Esophagus squamous epithelium (tissue), 5 donors: ENCODE measurements at regions not wholly inside any gene's neighbourhood (a gene's known extent, or its start where the extent isn't known, plus 50 kb on each side); places are given as distances from the start of the nearest gene placed in this dataset.

Source experiments
- DNase-seq: peaks from one replicate; lab custom pipeline; 2025; lab: John Stamatoyannopoulos, UW
- H3K27ac ChIP-seq, 4 donors: fragments of 200-600 bp; sonication (generic); one replicate each; pipeline ENCODE4 v1.5.1; 2016 to 2019; ENCODE audit warnings: mild to moderate bottlenecking in 1 of 4
- H3K27me3 ChIP-seq, 4 donors: fragments of 200-600 bp; sonication (generic); 1 replicate in 3 of 4; 2 replicates in 1 of 4; pipeline versions ENCODE4 v1.5.1 to v1.6.0; 2017 to 2021; ENCODE audit warnings: antibody characterized with exemption in 1 of 4
- H3K36me3 ChIP-seq, 3 donors: fragments of 200-600 bp; sonication (generic); one replicate each; pipeline ENCODE4 v1.5.1; 2016 to 2019
- H3K4me1 ChIP-seq, 3 donors: fragments of 200-600 bp; sonication (generic); one replicate each; pipeline ENCODE4 v1.5.1; 2017 to 2019
- H3K4me3 ChIP-seq, 4 donors: fragments of 200-600 bp; sonication (generic); 1 replicate in 3 of 4; 2 replicates in 1 of 4; pipeline ENCODE4 v1.5.1; 2016 to 2019; ENCODE audit warnings: mild to moderate bottlenecking in 2 of 4, moderate library complexity in 1 of 4
- H3K9me3 ChIP-seq, 3 donors: fragments of 200-600 bp; sonication (generic); one replicate each; pipeline ENCODE4 v1.5.1; 2016 to 2019
- POLR2A ChIP-seq, 4 donors: fragments of 450-650 bp; IDR thresholded peaks; one replicate each; pipeline ENCODE4 v1.6.1; 2017; ENCODE audit warnings: antibody characterized with exemption in 4 of 4, mild to moderate bottlenecking in 4 of 4, moderate library complexity in 3 of 4
- WGBS, 2 donors: methylation state at CpG; one replicate each; pipeline ENCODE4 v1.1.5; 2018; 5-methylcytosine and 5-hydroxymethylcytosine counted together
- intact Hi-C: fragments of 100-400 bp; cut with DNase I; formaldehyde crosslinking; loops from one replicate; pipeline ENCODE4 v1.15.0; 2022
- TF ChIP-seq, protein P1 (sequence below), 6 experiments: fragments of 450-650 bp in 4 of 6; fragments of 200-600 bp in 2 of 6; sonication (generic) in 2 of 6; IDR thresholded peaks; one replicate each; pipeline ENCODE4 v1.5.1; 2016 to 2019; ENCODE audit warnings: antibody characterized with exemption in 6 of 6, mild to moderate bottlenecking in 4 of 6, moderate library complexity in 4 of 6
- donor health status: DM: yes; HTN: yes; CAD: no.

GRCh38 chr10:107741971-107742370 is 577.5 kb upstream of the SORCS1 start:
- DNase-seq, result no peak
- no peak overlapping the region for H3K4me3 ChIP-seq
- H3K4me1 ChIP-seq, result no peaks in the 10 kb centered on the region
- H3K9me3 ChIP-seq, result no peaks in the 10 kb centered on the region
- no peaks in the 10 kb centered on the region for H3K27me3 ChIP-seq
- no peaks in the 10 kb centered on the region for H3K36me3 ChIP-seq
- TF ChIP-seq POLR2A (IDR thresholded peaks at IDR 0.05), result no peak
- TF ChIP-seq, protein P1, sequence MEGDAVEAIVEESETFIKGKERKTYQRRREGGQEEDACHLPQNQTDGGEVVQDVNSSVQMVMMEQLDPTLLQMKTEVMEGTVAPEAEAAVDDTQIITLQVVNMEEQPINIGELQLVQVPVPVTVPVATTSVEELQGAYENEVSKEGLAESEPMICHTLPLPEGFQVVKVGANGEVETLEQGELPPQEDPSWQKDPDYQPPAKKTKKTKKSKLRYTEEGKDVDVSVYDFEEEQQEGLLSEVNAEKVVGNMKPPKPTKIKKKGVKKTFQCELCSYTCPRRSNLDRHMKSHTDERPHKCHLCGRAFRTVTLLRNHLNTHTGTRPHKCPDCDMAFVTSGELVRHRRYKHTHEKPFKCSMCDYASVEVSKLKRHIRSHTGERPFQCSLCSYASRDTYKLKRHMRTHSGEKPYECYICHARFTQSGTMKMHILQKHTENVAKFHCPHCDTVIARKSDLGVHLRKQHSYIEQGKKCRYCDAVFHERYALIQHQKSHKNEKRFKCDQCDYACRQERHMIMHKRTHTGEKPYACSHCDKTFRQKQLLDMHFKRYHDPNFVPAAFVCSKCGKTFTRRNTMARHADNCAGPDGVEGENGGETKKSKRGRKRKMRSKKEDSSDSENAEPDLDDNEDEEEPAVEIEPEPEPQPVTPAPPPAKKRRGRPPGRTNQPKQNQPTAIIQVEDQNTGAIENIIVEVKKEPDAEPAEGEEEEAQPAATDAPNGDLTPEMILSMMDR (IDR thresholded peaks at IDR 0.05), result no peak
- intact Hi-C loops, result no loop called here
- H3K27ac ChIP-seq, result no peak overlapping the region
- WGBS, 2 donors, result 65 to 69% methylated on average over 3 of the region's 3 CpGs

DNA sequence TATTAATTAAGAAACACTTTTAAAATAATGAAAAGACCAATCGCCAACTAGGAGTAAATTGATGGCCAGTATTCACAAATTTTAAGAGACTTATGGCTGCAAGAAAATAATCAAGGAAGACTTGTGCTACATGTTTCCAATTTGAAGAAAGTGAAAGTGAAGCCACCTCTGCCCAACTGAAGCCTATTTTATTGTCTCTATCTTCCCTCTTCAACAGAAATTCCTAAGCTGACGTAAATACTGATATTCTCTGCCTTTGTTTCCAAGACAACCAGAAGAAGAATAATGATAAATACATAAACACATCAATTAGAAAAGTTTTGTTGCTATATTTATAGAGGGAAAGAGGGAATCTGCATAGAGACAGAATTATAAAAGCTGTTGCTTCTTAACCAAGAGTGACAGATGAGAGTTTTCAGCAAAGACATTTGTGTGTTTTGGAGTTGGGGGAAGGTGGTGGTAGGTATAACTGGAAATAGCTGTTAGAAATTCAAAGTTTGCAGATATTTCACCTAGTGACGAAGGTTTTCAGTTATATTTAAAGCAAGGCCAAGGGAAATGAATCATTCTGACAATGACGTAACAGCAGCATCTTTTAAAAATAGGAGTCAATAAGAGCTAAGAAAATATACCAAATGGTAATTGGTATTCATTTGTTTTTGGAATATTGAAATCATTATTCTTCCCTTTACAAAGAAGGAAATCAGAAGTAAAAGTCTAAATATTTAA is 576.6 kb upstream of the SORCS1 start:
- WGBS, 2 donors, result 48 to 49% methylated on average over 4 of the region's 4 CpGs
- no peak overlapping the region for H3K27ac ChIP-seq
- H3K4me1 ChIP-seq, result no peaks in the 10 kb centered on the region
- no peak overlapping the region for H3K4me3 ChIP-seq
- no peak for DNase-seq
- no peaks in the 10 kb centered on the region for H3K9me3 ChIP-seq
- no peaks in the 10 kb centered on the region for H3K36me3 ChIP-seq
- intact Hi-C loops, result no loop called here
- H3K27me3 ChIP-seq, result no peaks in the 10 kb centered on the region
- TF ChIP-seq, protein P1 (IDR thresholded peaks at IDR 0.05), result no peak
- no peak for TF ChIP-seq POLR2A (IDR thresholded peaks at IDR 0.05)

DNA sequence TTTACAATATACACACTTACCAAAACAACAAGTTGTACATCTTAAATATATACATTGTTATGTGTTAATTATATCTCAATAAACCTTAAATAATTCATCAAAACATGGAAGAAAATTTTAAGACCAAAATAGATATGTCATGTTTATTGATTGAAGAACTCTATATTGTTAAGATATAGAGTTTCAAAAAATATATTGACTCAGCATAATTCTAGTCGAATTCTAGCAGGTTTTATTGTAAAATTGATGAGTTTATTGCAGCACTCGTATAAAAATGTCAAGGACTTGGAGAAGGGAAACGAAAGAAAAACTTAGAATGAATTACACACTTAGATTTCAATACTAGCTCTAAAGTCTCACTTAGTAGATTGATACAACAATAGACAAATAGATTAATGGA is 575.4 kb upstream of the SORCS1 start:
- TF ChIP-seq, protein P1 (IDR thresholded peaks at IDR 0.05), result no peak
- no peak for TF ChIP-seq POLR2A (IDR thresholded peaks at IDR 0.05)
- no peaks in the 10 kb centered on the region for H3K9me3 ChIP-seq
- H3K4me3 ChIP-seq, result no peak overlapping the region
- intact Hi-C loops, result no loop called here
- no peak for DNase-seq
- H3K27ac ChIP-seq, result no peak overlapping the region
- WGBS, 2 donors, result 55 to 57% methylated on average over 3 of the region's 3 CpGs
- H3K27me3 ChIP-seq, result no peaks in the 10 kb centered on the region
- H3K4me1 ChIP-seq, result no peaks in the 10 kb centered on the region
- H3K36me3 ChIP-seq, result no peaks in the 10 kb centered on the region

- H3K4me3 ChIP-seq, result no peak overlapping the region
- intact Hi-C loops, result no loop called here
- peaks cover 0 to 25% (median 15%) of the 10 kb centered on the region in 3 donors for H3K9me3 ChIP-seq
- no peak for DNase-seq
- no peaks in the 10 kb centered on the region for H3K4me1 ChIP-seq
- H3K27ac ChIP-seq, result no peak overlapping the region
- WGBS, 2 donors, result 38 to 85% methylated on average over 2 of the region's 2 CpGs
- no peaks in the 10 kb centered on the region for H3K27me3 ChIP-seq
- no peak for TF ChIP-seq POLR2A (IDR thresholded peaks at IDR 0.05)
- TF ChIP-seq, protein P1 (IDR thresholded peaks at IDR 0.05), result no peak
- H3K36me3 ChIP-seq, result no peaks in the 10 kb centered on the region
Measured at GRCh38 chr10:107733328-107734130, 569.0 kb upstream of the SORCS1 start.

- peaks cover 0 to 25% (median 15%) of the 10 kb centered on the region in 3 donors for H3K9me3 ChIP-seq
- no peak overlapping the region for H3K27ac ChIP-seq
- DNase-seq, result no peak
- 80 to 84% methylated on average over 7 of the region's 7 CpGs for WGBS, 2 donors
- intact Hi-C loops, result no loop called here
- no peaks in the 10 kb centered on the region for H3K36me3 ChIP-seq
- TF ChIP-seq, protein P1 (IDR thresholded peaks at IDR 0.05), result no peak
- TF ChIP-seq POLR2A (IDR thresholded peaks at IDR 0.05), result no peak
- no peaks in the 10 kb centered on the region for H3K4me1 ChIP-seq
- no peak overlapping the region for H3K4me3 ChIP-seq
- no peaks in the 10 kb centered on the region for H3K27me3 ChIP-seq
Measured at GRCh38 chr10:107732045-107732444, 567.5 kb upstream of the SORCS1 start.
